Activated naive CD4-positive, alpha-beta T cell treated with anti-CD3 and anti-CD28 coated beads for 36 hours (primary cell): ENCODE measurements at regions not wholly inside any gene's neighbourhood (a gene's known extent, or its start where the extent isn't known, plus 50 kb on each side); places are given as distances from the start of the nearest gene placed in this dataset.
"Not testable (repeated sequence)": the region's sequence is repeated elsewhere in the genome, so short reads cannot be mapped to it uniquely, and the experiment has no call there.

Source experiments
- CTCF ChIA-PET: fragments of 350-600 bp; sonication (Branson Sonifier 250); formaldehyde crosslinking; loops from one replicate; lab custom pipeline; 2021; ENCODE audit warnings: antibody characterized with exemption; lab: Charles Lee
- DNase-seq: peaks from one replicate; pipeline ENCODE4 v3.0.0-alpha.2; 2020
- H3K27ac Mint-ChIP-seq: one replicate; pipeline ENCODE4 v1.8.0; 2021; ENCODE audit warnings: mild to moderate bottlenecking, mixed read lengths
- H3K27me3 Mint-ChIP-seq: one replicate; pipeline ENCODE4 v1.8.0; 2021; ENCODE audit warnings: low read depth, mixed read lengths
- H3K36me3 Mint-ChIP-seq: one replicate; pipeline ENCODE4 v1.8.0; 2021; ENCODE audit warnings: low read depth, mixed read lengths
- H3K4me1 Mint-ChIP-seq: one replicate; pipeline ENCODE4 v1.8.0; 2021; ENCODE audit warnings: low read depth, mixed read lengths
- H3K4me3 Mint-ChIP-seq: one replicate; pipeline ENCODE4 v1.8.0; 2021; ENCODE audit warnings: mild to moderate bottlenecking, moderate library complexity, mixed read lengths
- H3K9me3 Mint-ChIP-seq: one replicate; pipeline ENCODE4 v1.8.0; 2021; ENCODE audit warnings: mixed read lengths
- intact Hi-C: fragments of 100-400 bp; cut with micrococcal nuclease; formaldehyde crosslinking; loops from one replicate; pipeline ENCODE4 v1.15.1; 2023

DNA sequence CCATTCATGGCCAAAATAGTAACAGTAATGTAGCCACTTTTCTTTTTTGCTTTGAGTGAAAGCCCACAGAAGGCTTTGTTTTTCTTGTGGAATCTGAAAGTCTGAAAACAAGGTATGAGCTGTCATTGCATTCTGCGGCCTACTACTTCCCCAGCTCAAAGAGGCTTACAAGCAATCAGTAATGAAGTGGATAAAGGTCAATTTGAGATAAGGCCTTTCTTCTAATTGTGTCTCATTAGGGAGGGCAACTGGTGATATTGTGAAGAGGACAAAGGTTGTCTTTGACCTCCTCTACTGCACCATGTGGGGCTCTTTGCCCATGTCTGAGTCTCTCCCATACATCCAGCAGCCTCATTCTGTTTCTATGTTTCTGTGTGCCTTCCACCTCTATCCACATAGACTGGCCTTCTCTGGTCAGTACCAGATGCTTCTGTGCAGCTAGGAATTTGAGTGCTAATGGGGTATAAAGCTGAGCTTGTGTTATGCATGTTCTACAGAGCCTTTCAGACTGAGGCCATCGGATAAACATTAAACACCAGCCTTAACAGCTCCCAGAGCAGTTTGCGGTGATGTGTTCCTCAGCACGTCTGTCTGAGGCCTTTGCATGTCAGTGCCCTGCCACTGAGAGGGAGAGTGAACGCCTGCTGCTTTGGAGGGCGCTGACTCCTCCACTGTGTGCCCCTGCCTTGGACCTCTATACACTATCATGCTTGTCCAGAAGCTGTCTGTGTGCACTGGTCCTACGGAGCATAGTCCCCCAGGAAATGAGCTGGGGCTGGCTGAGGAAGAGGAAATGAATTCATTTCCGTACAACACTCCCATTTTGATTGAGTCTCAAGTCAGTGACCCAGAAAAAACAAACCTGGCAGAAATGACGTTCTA lies 80.2 kb downstream of the SH2D1A start:
- Mint-ChIP-seq H3K4me3 (no peak overlapping the region), H3K27ac (no peak overlapping the region), H3K27me3 (no peaks in the 10 kb centered on the region), H3K4me1 (no peaks in the 10 kb centered on the region), H3K36me3 (peaks cover 2% of the 10 kb centered on the region), H3K9me3 (peaks cover 4% of the 10 kb centered on the region)
- no peak for DNase-seq
- intact Hi-C loops: no loop called here
- CTCF ChIA-PET: no interaction called here

DNA sequence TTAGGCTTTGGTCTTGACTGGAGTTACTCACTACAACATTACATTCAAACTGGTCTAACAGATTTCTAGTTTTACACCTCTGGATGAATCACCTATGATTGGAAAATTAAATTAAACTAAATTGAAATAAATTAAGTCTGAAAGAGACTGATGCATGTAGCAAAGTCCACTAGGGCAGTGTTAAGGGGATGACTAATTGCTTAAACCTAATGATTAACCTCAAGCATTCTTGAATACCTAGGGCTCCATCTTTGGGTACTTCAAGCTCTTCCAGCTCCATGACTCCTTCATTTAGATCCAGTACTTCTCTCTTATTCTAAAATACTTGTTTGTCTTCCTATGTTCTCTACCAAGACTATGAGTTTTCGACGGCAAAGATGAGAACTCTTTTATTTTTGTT lies 86.8 kb downstream of the SH2D1A start:
- intact Hi-C loops: no loop called here
- Mint-ChIP-seq H3K4me3 (no peak overlapping the region), H3K4me1 (no peaks in the 10 kb centered on the region), H3K27me3 (no peaks in the 10 kb centered on the region), H3K27ac (no peak overlapping the region), H3K36me3 (no peaks in the 10 kb centered on the region), H3K9me3 (no peaks in the 10 kb centered on the region)
- DNase-seq: no peak
- CTCF ChIA-PET: no interaction called here

- CTCF ChIA-PET: no interaction called here
Measured at GRCh38 chrX:124435616-124436015, 89.3 kb downstream of the SH2D1A start.

GRCh38 chrX:124440695-124441094 lies 94.3 kb downstream of the SH2D1A start:
- intact Hi-C loops: no loop called here
- no peak for DNase-seq
- H3K4me3 Mint-ChIP-seq: no peak overlapping the region
- CTCF ChIA-PET: interaction anchor here (1.0 kb wide), 1 partner anchor 81 kb away, joined by 3 read pairs; no protein-coding TSS in a partner anchor
- H3K4me1 Mint-ChIP-seq: peaks cover 15% of the 10 kb centered on the region
- H3K27me3 Mint-ChIP-seq: no peaks in the 10 kb centered on the region
- H3K9me3 Mint-ChIP-seq: no peaks in the 10 kb centered on the region
- no peak overlapping the region for H3K27ac Mint-ChIP-seq
- no peaks in the 10 kb centered on the region for H3K36me3 Mint-ChIP-seq

More at GRCh38 chrX:124435616-124436015, 89.3 kb downstream of the SH2D1A start:
- intact Hi-C loops: no loop called here
- Mint-ChIP-seq H3K4me1 (no peaks in the 10 kb centered on the region), H3K27ac (no peak overlapping the region), H3K9me3 (no peaks in the 10 kb centered on the region), H3K4me3 (no peak overlapping the region), H3K27me3 (no peaks in the 10 kb centered on the region), H3K36me3 (no peaks in the 10 kb centered on the region)
- no peak for DNase-seq

GRCh38 chrX:124441971-124442590 lies 95.7 kb downstream of the SH2D1A start:
- CTCF ChIA-PET: interaction anchor here (1.0 kb wide), 1 partner anchor 80 kb away, joined by 3 read pairs; no protein-coding TSS in a partner anchor
- Mint-ChIP-seq H3K27me3 (no peaks in the 10 kb centered on the region), H3K4me3 (no peak overlapping the region), H3K4me1 (peaks cover 15% of the 10 kb centered on the region), H3K27ac (peak overlapping the region; percentile 44), H3K9me3 (no peaks in the 10 kb centered on the region), H3K36me3 (no peaks in the 10 kb centered on the region)
- intact Hi-C loops: no loop called here
- no peak for DNase-seq

DNA sequence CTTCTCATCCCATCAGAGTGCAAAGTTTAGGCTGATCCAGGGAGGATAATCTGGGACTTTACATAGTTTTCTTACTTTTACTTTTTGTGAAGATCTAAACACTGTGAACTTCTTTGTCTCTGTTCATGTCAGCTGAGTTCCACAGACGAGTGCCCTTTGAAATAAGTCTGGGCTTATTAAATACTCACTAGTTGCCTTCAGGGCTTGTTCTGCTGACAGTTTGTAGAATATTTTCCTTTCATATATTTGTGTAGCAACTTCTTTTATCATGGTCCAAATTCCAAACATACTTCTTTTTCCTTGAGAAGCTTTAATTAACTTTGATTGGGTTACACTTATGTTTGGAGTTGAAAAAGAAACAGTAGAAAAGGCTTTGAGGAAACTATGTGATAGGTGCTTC lies 109.6 kb downstream of the SH2D1A start:
- Mint-ChIP-seq H3K36me3 (no peaks in the 10 kb centered on the region), H3K9me3 (no peaks in the 10 kb centered on the region), H3K4me3 (no peak overlapping the region), H3K4me1 (no peaks in the 10 kb centered on the region), H3K27ac (no peak overlapping the region), H3K27me3 (no peaks in the 10 kb centered on the region)
- intact Hi-C loops: no loop called here
- no peak for DNase-seq
- CTCF ChIA-PET: interaction anchor here (0.6 kb wide), 1 partner anchor 12 kb away, joined by 4 read pairs; no protein-coding TSS in a partner anchor

DNA sequence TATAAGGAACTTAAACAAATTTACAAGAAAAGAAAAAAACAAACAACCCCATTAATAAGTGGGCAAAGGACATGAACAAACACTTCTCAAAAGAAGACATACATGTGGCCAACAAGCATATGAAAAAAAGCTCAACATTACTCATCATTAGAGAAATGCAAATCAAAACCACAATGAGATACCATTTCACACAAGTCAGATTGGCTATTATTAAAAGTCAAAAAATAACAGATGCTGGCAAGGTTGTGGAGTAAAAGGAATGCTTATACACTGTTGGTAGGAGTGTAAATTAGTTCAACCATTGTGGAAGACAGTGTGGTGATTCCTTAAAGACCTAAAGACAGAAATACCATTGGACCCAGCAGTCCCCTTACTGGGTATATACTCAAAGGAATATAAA lies 113.5 kb downstream of the SH2D1A start:
- intact Hi-C loops, CTCF ChIA-PET: not testable (repeated sequence)

DNA sequence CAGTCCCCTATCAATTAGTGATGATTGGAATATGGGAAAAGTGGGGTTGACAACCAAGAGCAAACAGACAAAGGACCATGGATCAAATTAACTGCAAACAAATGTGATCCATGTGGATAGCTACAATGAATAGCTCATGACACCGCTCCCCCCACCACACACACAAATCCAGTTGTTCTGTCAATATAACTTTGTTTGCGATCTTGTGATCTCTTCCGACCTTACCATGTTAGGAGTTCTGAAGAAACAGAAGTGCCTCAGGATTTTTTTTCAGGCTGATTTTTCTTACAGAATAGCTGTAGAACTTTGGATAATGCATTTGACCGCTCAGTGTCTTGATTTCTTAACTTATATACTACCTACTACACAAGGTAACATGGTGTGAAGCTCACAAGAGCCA lies 116.6 kb downstream of the SH2D1A start:
- no peaks in the 10 kb centered on the region for H3K36me3 Mint-ChIP-seq
- intact Hi-C loops: no loop called here
- H3K4me1 Mint-ChIP-seq: no peaks in the 10 kb centered on the region
- no peaks in the 10 kb centered on the region for H3K27me3 Mint-ChIP-seq
- no peak overlapping the region for H3K27ac Mint-ChIP-seq
- CTCF ChIA-PET: no interaction called here
- no peak for DNase-seq
- no peak overlapping the region for H3K4me3 Mint-ChIP-seq
- H3K9me3 Mint-ChIP-seq: no peaks in the 10 kb centered on the region

More for the DNA sequence above, 113.5 kb downstream of the SH2D1A start:
- not testable (repeated sequence) for DNase-seq, H3K9me3 Mint-ChIP-seq, H3K27me3 Mint-ChIP-seq, H3K27ac Mint-ChIP-seq, H3K4me1 Mint-ChIP-seq, H3K4me3 Mint-ChIP-seq, H3K36me3 Mint-ChIP-seq

DNA sequence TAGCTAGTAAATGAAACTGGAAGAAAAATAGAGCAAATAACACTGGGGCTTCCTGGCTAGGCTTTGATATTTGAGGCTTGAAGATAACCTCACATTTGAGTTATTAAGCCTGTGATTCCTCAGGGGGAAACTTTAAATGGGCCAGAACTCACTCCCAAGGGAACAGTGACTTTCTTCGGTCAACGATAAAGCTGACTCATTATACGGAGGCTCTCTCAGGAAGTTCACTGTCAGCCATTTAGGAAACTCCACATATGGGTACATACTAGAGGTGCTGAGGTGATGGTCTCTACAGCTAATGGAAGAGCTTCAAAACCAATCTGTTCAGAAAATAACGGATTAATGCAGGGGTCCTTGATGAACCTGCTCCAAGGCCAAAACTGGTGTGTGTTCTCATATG lies 120.8 kb downstream of the SH2D1A start:
- Mint-ChIP-seq H3K36me3 (no peaks in the 10 kb centered on the region), H3K9me3 (no peaks in the 10 kb centered on the region), H3K27ac (no peak overlapping the region), H3K27me3 (no peaks in the 10 kb centered on the region), H3K4me3 (no peak overlapping the region), H3K4me1 (no peaks in the 10 kb centered on the region)
- DNase-seq: no peak
- intact Hi-C loops: no loop called here
- CTCF ChIA-PET: no interaction called here

DNA sequence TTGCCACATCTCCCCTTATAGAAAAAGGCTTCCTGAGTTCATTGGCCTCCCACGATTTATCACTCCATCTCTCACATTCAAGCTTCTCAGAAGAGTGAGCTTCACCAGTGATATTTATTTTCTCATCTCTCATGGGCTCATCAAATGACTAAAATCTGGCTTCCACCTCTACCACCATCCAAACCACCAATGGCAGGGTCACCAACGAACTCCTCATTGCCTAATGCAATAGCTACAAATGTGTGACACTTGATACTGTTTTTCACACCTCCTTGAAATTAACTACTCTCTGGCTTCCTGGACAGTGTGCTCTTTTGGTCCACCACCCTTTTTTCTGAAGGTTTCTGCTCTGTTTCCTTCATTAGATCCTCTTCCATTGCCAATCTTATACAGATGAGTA lies 129.0 kb downstream of the SH2D1A start:
- Mint-ChIP-seq H3K36me3 (no peaks in the 10 kb centered on the region), H3K27ac (no peak overlapping the region), H3K4me3 (no peak overlapping the region), H3K9me3 (no peaks in the 10 kb centered on the region), H3K4me1 (no peaks in the 10 kb centered on the region), H3K27me3 (no peaks in the 10 kb centered on the region)
- CTCF ChIA-PET: no interaction called here
- intact Hi-C loops: no loop called here
- no peak for DNase-seq

DNA sequence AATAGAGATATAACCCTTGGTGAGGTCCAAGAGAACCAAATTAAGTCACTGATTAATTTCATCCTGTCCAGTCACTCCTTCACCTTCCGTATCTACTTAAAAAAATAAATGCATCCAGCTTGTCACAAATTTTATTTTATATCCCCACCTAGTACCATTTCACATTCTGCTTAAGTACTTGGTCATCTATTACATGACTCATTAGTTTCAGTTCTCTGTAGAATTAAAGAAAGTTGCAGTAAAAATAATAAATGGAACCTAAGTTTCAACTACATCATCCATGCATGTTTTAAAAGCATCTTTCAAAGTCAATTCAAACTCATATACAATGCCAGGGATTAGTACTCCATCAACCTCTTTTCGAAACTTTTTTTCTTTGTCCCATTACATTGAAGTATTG lies 130.2 kb downstream of the SH2D1A start:
- no peaks in the 10 kb centered on the region for H3K27me3 Mint-ChIP-seq
- CTCF ChIA-PET: no interaction called here

DNA sequence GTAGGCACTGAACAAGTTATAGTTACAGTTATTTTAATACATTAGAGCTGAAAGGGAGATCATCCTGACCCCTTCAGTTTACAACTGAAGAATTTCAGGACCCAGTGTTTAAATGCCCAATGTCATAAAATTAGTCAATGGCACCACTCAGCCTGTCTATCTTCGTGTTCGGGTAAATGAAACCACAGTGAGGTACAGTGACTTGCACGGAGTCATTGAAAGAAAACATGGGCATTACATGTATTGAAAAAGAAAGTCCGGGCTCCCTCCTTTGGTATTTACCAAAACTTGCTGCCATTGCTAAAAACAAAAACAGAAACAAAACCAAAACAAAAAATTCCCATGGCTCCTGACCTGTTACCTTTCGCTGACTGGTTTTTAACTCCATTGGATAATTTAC lies 131.7 kb downstream of the SH2D1A start:
- Mint-ChIP-seq H3K4me3 (no peak overlapping the region), H3K27me3 (no peaks in the 10 kb centered on the region), H3K4me1 (no peaks in the 10 kb centered on the region), H3K36me3 (no peaks in the 10 kb centered on the region), H3K27ac (no peak overlapping the region), H3K9me3 (no peaks in the 10 kb centered on the region)
- no peak for DNase-seq
- intact Hi-C loops: no loop called here
- CTCF ChIA-PET: interaction anchor here (0.6 kb wide), 1 partner anchor 32 kb away, joined by 5 read pairs; no protein-coding TSS in a partner anchor

More for the DNA sequence above, 130.2 kb downstream of the SH2D1A start:
- Mint-ChIP-seq H3K9me3 (no peaks in the 10 kb centered on the region), H3K27ac (no peak overlapping the region), H3K36me3 (no peaks in the 10 kb centered on the region), H3K4me1 (no peaks in the 10 kb centered on the region), H3K4me3 (no peak overlapping the region)
- no peak for DNase-seq
- intact Hi-C loops: no loop called here
